IPS-15b (cell line): ENCODE measurements at regions not wholly inside any gene's neighbourhood (a gene's known extent, or its start where the extent isn't known, plus 50 kb on each side); places are given as distances from the start of the nearest gene placed in this dataset.

ENCODE experiments used
- H3K27me3 ChIP-seq: one replicate; pipeline ENCODE4 v1.6.1; 2013; ENCODE audit warnings: low read length; ENCODE audit not compliant: control insufficient read depth, insufficient read depth
- H3K36me3 ChIP-seq: one replicate; pipeline ENCODE4 v1.6.1; 2013; ENCODE audit warnings: low read length; ENCODE audit not compliant: control insufficient read depth, insufficient read depth
- H3K4me1 ChIP-seq: one replicate; pipeline ENCODE4 v1.6.1; 2013; ENCODE audit warnings: mild to moderate bottlenecking, low read length; ENCODE audit not compliant: control insufficient read depth, insufficient read depth
- H3K4me3 ChIP-seq: one replicate; pipeline ENCODE4 v1.5.1; 2013; ENCODE audit warnings: low read depth, low read length
- H3K9ac ChIP-seq: one replicate; pipeline ENCODE4 v1.6.1; 2013; ENCODE audit warnings: low read depth, mild to moderate bottlenecking, low read length
- H3K9me3 ChIP-seq: one replicate; pipeline ENCODE4 v1.6.1; 2013; ENCODE audit warnings: mild to moderate bottlenecking, low read length; ENCODE audit not compliant: control insufficient read depth, insufficient read depth

DNA sequence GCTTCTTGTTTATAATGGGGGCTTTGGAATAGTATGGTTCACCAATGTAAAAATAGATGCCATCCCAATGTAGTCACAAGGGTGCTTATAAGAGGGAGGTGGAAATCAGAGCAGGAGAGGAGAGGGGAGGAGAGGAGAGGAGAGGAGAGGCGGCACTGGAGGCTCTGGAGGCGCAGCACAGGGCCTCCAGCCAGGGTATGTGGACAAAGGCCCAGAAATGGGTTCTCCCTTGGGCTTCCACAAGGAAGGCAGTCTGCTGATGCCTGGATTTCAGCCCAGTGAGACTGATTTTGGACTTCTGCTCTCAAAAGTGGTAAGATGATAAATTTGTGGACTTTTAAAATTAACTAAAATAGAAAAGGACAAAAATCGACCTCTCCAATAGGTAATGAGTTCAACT, 116.8 kb downstream of the RNASET2 start:
- Histone ChIP-seq H3K4me3 (no peak overlapping the region), H3K27me3 (no peaks in the 10 kb centered on the region), H3K9ac (no peak overlapping the region), H3K36me3 (no peaks in the 10 kb centered on the region), H3K4me1 (no peaks in the 10 kb centered on the region), H3K9me3 (no peaks in the 10 kb centered on the region)

GRCh38 chr6:166838987-166839386, 117.4 kb downstream of the RNASET2 start:
- no peaks in the 10 kb centered on the region for H3K9me3 ChIP-seq
- no peak overlapping the region for H3K9ac ChIP-seq
- H3K4me1 ChIP-seq, result no peaks in the 10 kb centered on the region
- no peak overlapping the region for H3K4me3 ChIP-seq
- no peaks in the 10 kb centered on the region for H3K27me3 ChIP-seq
- no peaks in the 10 kb centered on the region for H3K36me3 ChIP-seq

DNA sequence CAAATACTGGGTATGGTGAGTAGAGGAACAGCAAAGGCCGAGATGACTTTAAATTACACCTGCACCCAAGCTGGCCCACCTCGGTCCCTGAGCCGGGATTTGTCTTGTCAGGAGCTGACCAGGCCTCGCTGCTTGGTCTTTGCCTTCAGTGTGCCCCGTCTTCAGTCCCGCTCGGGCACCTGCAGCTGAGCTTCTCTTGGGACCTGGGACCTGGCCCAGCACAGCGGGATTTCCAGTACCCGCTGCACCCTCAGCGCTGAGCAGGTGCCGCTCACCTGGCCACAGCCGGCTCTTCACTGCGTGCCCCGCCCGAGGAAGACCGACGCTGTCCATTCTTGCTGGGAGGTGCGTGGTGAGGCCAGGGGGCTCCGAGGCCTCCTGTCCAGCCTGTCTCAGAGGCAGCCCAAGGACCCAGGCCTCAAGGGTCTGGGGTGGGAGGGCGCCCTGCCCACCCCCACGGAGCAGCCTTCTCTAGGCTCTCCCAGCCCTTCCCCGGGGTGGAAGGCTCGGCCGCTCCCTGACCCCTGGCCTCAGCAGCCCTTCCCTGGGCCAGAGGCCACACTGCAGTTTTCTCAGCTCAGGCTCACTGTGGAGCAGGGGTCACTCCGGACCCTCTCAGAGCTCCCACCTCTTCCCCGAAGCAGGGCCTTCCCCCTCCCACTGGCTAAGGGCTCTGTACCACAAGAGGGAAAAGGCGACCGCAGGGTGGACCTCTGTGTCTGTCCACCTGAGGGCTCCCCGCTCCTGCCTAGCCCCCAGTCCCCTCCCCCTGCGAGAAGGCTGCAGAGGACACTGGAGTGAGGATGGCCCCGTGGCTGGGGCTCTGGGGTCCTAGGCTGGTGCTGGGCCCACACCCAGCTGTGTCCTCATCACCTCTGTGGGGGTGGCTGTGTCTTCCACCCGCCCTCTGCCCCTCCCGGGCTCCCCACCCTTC, 119.3 kb downstream of the RNASET2 start:
- no peaks in the 10 kb centered on the region for H3K9me3 ChIP-seq
- no peaks in the 10 kb centered on the region for H3K27me3 ChIP-seq
- H3K4me3 ChIP-seq, result no peak overlapping the region
- H3K4me1 ChIP-seq, result no peaks in the 10 kb centered on the region
- H3K9ac ChIP-seq, result no peak overlapping the region
- no peaks in the 10 kb centered on the region for H3K36me3 ChIP-seq

DNA sequence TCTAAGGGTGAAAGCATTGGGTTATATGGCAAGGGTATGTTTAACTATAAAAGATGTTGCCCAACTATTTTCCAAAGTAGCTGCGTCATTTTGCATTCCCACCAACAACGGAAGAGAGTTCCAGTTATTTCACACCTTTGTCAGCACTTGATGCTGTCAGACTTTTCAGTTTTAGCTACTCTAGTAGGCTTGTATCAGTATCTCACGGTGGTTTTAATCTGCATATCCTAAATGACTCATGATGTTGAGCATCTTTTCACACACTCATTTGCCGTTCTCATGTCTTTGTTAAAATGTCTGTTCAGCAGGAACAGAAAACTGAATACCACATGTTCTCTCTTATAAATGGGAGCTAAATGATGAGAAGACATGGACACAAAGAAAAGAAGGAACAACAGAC, 122.3 kb downstream of the RNASET2 start:
- Histone ChIP-seq H3K9ac (no peak overlapping the region), H3K4me1 (no peaks in the 10 kb centered on the region), H3K36me3 (no peaks in the 10 kb centered on the region), H3K4me3 (no peak overlapping the region), H3K9me3 (no peaks in the 10 kb centered on the region), H3K27me3 (no peaks in the 10 kb centered on the region)

DNA sequence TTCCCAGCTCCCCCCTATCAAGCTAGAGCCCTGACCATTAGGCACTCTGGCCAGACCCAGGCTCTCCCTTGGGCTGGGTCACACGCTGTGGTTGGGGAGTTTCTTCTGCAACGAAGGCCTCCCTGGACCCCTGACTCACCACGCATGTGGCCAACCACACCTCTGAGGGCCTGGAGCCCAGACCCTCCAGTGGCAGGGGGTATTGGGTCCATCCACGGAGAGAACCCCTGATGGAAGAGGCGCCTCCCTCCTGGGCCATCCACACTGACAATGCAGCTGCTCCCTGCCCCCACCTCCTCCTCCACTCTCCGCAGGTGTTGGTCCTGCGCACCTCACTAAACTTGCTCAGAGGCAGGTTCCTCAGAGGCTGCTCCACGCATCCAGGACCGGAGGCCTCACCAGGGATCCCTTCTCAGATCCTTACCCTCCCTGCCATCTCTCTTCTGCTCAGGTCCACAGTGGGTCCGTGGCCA, 125.4 kb downstream of the RNASET2 start:
- Histone ChIP-seq H3K4me3 (no peak overlapping the region), H3K4me1 (no peaks in the 10 kb centered on the region), H3K27me3 (no peaks in the 10 kb centered on the region), H3K36me3 (no peaks in the 10 kb centered on the region), H3K9me3 (no peaks in the 10 kb centered on the region), H3K9ac (no peak overlapping the region)

- H3K9ac ChIP-seq, result no peak overlapping the region
- no peaks in the 10 kb centered on the region for H3K36me3 ChIP-seq
- H3K4me1 ChIP-seq, result no peaks in the 10 kb centered on the region
- H3K27me3 ChIP-seq, result no peaks in the 10 kb centered on the region
- no peaks in the 10 kb centered on the region for H3K9me3 ChIP-seq
- H3K4me3 ChIP-seq, result no peak overlapping the region
These were observed 126.0 kb downstream of the RNASET2 start for GRCh38 chr6:166830185-166830890.

GRCh38 chr6:166826264-166826663, 130.1 kb downstream of the RNASET2 start:
- no peaks in the 10 kb centered on the region for H3K36me3 ChIP-seq
- no peaks in the 10 kb centered on the region for H3K27me3 ChIP-seq
- H3K4me1 ChIP-seq, result no peaks in the 10 kb centered on the region
- H3K9ac ChIP-seq, result no peak overlapping the region
- no peak overlapping the region for H3K4me3 ChIP-seq
- no peaks in the 10 kb centered on the region for H3K9me3 ChIP-seq

DNA sequence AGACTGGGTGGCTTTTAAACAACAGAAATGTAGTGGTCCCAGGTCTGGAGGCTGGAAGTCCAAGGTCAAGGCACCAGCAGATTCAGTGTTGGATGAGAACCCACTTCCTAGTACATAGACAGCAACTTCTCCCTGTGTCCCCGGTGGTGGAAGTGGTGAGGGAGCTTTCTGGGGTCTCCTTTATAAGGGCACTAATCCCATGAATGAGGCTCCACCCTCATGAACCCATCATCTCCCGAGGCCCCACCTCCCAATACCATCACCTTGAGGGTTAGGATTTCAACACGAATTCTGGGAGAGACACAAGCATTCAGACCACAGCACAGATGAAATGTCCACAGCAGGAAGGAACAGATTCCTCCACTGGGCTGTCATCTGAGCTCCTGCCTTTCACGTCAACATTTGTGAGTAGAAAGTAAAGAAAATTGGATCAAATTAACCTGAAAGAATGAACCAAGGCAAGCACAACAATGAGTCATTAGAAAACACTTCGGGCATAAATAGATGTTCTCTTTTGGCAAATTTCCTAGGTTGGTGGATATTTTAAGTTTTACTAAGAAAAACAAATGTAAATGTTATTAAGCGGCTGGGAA, 130.7 kb downstream of the RNASET2 start:
- Histone ChIP-seq H3K4me1 (no peaks in the 10 kb centered on the region), H3K4me3 (no peak overlapping the region)

GRCh38 chr6:166824880-166825250, 131.5 kb downstream of the RNASET2 start:
- Histone ChIP-seq H3K36me3 (no peaks in the 10 kb centered on the region), H3K9me3 (no peaks in the 10 kb centered on the region)

More for the DNA sequence above, 130.7 kb downstream of the RNASET2 start:
- H3K36me3 ChIP-seq, result no peaks in the 10 kb centered on the region
- H3K27me3 ChIP-seq, result no peaks in the 10 kb centered on the region
- H3K9ac ChIP-seq, result no peak overlapping the region
- H3K9me3 ChIP-seq, result no peaks in the 10 kb centered on the region

GRCh38 chr6:166824146-166824879, 132.0 kb downstream of the RNASET2 start:
- no peak overlapping the region for H3K9ac ChIP-seq
- no peaks in the 10 kb centered on the region for H3K36me3 ChIP-seq
- H3K27me3 ChIP-seq, result no peaks in the 10 kb centered on the region
- no peaks in the 10 kb centered on the region for H3K9me3 ChIP-seq
- H3K4me3 ChIP-seq, result no peak overlapping the region
- H3K4me1 ChIP-seq, result no peaks in the 10 kb centered on the region

More at GRCh38 chr6:166824880-166825250, 131.5 kb downstream of the RNASET2 start:
- Histone ChIP-seq H3K27me3 (no peaks in the 10 kb centered on the region), H3K4me3 (no peak overlapping the region), H3K4me1 (no peaks in the 10 kb centered on the region), H3K9ac (no peak overlapping the region)

GRCh38 chr6:166822609-166823008, 133.7 kb downstream of the RNASET2 start:
- no peak overlapping the region for H3K4me3 ChIP-seq
- no peak overlapping the region for H3K9ac ChIP-seq
- no peaks in the 10 kb centered on the region for H3K27me3 ChIP-seq
- no peaks in the 10 kb centered on the region for H3K4me1 ChIP-seq
- no peaks in the 10 kb centered on the region for H3K9me3 ChIP-seq
- no peaks in the 10 kb centered on the region for H3K36me3 ChIP-seq
